Parathyroid adenoma (tissue), 2 donors: ENCODE measurements at regions not wholly inside any gene's neighbourhood (a gene's known extent, or its start where the extent isn't known, plus 50 kb on each side); places are given as distances from the start of the nearest gene placed in this dataset.

ENCODE experiments used
- H2AFZ ChIP-seq: fragments of 300-600 bp; sonication (generic); one replicate; pipeline ENCODE4 v1.7.0; 2017; ENCODE audit warnings: antibody characterized with exemption, mild to moderate bottlenecking
- H3K27ac ChIP-seq: fragments of 300-600 bp; sonication (generic); one replicate; pipeline ENCODE4 v1.7.0; 2017
- H3K27me3 ChIP-seq: fragments of 300-600 bp; sonication (generic); one replicate; pipeline ENCODE4 v1.7.0; 2017; ENCODE audit warnings: low read length; ENCODE audit not compliant: control insufficient read depth, insufficient read depth
- H3K36me3 ChIP-seq: fragments of 300-600 bp; sonication (generic); one replicate; pipeline ENCODE4 v1.7.0; 2017; ENCODE audit warnings: low read length; ENCODE audit not compliant: control insufficient read depth, insufficient read depth
- H3K4me1 ChIP-seq: fragments of 300-600 bp; sonication (generic); one replicate; pipeline ENCODE4 v1.7.0; 2017; ENCODE audit warnings: control low read depth
- H3K4me2 ChIP-seq: fragments of 300-600 bp; sonication (generic); one replicate; pipeline ENCODE4 v1.7.0; 2017; ENCODE audit warnings: low read length
- H3K4me3 ChIP-seq: fragments of 300-600 bp; sonication (generic); one replicate; pipeline ENCODE4 v1.7.0; 2017; ENCODE audit warnings: low read depth, low read length
- H3K79me2 ChIP-seq: fragments of 300-600 bp; sonication (generic); one replicate; pipeline ENCODE4 v1.7.0; 2017; ENCODE audit warnings: control low read depth
- H3K9ac ChIP-seq: fragments of 300-600 bp; sonication (generic); one replicate; pipeline ENCODE4 v1.7.0; 2017; ENCODE audit warnings: mild to moderate bottlenecking
- H3K9me3 ChIP-seq: fragments of 300-600 bp; sonication (generic); one replicate; pipeline ENCODE4 v1.7.0; 2017; ENCODE audit warnings: low read length; ENCODE audit not compliant: control insufficient read depth
- TF ChIP-seq, protein P1 (sequence below): fragments of 300-600 bp; sonication (generic); IDR thresholded peaks from one replicate; pipeline ENCODE4 v1.7.0; 2017; ENCODE audit warnings: antibody characterized with exemption, mild to moderate bottlenecking
- donor health status: primary hyperparathyroidism.

DNA sequence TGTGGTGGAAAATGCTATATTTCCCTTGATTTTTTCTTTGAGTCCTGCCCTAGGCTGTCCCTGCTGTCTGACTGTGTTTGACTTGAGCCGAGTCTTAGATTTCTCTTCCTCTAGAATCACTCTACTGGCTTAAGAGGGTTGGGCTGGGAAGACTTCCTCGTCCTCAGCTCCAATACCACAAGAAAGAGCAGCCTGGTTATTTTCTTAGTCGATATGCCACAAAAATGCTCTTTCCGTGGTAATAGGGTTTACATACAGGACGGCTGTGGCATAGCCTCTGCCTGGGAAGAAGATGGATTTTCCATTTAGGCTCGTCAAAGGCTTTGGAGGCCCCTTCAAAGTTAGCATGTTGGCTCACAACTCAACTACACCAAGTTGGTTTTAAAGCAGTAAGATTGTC, 212.0 kb upstream of the IGFBP3 start:
- Histone ChIP-seq H3K27me3 (peaks cover 3% of the 10 kb centered on the region), H3K27ac (no peak overlapping the region), H3K79me2 (no peaks in the 10 kb centered on the region), H3K4me2 (no peak overlapping the region), H3K9ac (no peak overlapping the region), H3K36me3 (no peaks in the 10 kb centered on the region), H2AFZ (no peak overlapping the region), H3K9me3 (no peaks in the 10 kb centered on the region), H3K4me1 (no peaks in the 10 kb centered on the region), H3K4me3 (no peak overlapping the region)
- TF ChIP-seq, protein P1, sequence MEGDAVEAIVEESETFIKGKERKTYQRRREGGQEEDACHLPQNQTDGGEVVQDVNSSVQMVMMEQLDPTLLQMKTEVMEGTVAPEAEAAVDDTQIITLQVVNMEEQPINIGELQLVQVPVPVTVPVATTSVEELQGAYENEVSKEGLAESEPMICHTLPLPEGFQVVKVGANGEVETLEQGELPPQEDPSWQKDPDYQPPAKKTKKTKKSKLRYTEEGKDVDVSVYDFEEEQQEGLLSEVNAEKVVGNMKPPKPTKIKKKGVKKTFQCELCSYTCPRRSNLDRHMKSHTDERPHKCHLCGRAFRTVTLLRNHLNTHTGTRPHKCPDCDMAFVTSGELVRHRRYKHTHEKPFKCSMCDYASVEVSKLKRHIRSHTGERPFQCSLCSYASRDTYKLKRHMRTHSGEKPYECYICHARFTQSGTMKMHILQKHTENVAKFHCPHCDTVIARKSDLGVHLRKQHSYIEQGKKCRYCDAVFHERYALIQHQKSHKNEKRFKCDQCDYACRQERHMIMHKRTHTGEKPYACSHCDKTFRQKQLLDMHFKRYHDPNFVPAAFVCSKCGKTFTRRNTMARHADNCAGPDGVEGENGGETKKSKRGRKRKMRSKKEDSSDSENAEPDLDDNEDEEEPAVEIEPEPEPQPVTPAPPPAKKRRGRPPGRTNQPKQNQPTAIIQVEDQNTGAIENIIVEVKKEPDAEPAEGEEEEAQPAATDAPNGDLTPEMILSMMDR, result no peak

DNA sequence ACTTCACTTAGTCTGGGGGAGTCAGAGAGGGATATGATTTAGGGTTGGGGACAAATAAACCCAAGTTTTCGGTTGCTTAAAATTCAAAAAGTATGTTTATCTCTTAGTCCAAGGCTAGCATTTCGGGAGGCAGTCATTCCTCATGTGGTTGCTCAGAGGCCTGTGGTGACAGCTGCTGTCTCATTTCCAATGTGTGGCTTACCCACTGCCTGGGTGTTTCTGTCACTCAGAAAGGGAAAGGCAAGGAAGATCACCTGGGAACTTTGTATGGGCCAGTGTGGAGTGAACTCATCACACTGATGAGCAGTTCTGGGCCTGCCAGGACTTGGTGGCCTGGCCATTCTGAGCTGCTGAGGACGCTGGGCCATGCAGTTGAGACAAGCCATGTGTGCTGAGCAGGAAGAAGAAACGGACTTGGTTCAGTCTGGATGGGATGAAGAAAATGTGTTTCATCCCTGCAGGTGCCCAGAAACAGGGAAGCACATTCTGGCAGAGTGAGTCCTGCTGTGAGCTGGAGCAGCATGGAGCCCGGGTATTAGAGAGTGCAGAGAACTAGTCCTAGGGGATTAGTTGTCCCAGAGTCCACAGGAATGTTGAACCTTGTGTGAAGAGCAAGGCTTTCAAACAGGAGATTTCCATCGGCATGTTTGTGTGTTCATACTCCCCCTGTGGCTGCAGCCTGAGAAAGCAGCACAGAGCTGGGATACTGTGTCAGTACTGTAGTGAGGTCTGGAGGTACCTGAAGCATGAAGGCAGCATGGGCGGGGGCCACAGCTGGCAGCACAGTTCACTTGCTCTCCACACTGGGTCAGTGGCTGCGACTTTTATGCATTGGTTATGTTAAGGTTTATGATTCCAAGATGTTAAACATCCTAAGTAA, 211.1 kb upstream of the IGFBP3 start:
- no peaks in the 10 kb centered on the region for H3K36me3 ChIP-seq
- H3K27ac ChIP-seq, result no peak overlapping the region
- no peaks in the 10 kb centered on the region for H3K4me1 ChIP-seq
- no peaks in the 10 kb centered on the region for H3K9me3 ChIP-seq
- no peak overlapping the region for H2AFZ ChIP-seq
- no peak overlapping the region for H3K4me2 ChIP-seq
- H3K9ac ChIP-seq, result no peak overlapping the region
- no peaks in the 10 kb centered on the region for H3K27me3 ChIP-seq
- TF ChIP-seq, protein P1, result no peak
- no peak overlapping the region for H3K4me3 ChIP-seq
- H3K79me2 ChIP-seq, result no peaks in the 10 kb centered on the region

DNA sequence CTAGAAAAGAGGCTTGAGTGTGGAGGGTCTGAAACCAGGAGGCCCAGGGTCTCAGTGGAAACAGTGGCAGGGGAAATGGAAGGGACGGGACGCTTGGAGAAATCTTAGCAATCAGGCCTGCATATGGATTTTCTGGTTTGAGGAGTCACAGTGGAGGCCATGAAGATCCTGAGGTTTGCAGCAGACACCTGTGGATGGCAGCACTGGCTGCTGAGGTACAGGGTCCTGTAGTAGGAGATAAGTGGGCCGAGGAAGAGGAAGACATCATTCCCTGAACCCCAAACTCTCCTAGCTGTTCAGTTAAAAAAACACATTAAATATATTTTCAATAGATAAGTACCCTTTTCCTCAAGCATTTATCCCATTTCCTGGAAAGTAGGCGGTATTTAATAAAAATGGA, 208.8 kb upstream of the IGFBP3 start:
- no peaks in the 10 kb centered on the region for H3K4me1 ChIP-seq
- no peak overlapping the region for H3K9ac ChIP-seq
- H3K27me3 ChIP-seq, result no peaks in the 10 kb centered on the region
- H3K27ac ChIP-seq, result no peak overlapping the region
- H2AFZ ChIP-seq, result no peak overlapping the region
- no peak overlapping the region for H3K4me3 ChIP-seq
- H3K4me2 ChIP-seq, result no peak overlapping the region
- TF ChIP-seq, protein P1, result no peak
- H3K9me3 ChIP-seq, result no peaks in the 10 kb centered on the region
- H3K36me3 ChIP-seq, result no peaks in the 10 kb centered on the region
- H3K79me2 ChIP-seq, result no peaks in the 10 kb centered on the region

DNA sequence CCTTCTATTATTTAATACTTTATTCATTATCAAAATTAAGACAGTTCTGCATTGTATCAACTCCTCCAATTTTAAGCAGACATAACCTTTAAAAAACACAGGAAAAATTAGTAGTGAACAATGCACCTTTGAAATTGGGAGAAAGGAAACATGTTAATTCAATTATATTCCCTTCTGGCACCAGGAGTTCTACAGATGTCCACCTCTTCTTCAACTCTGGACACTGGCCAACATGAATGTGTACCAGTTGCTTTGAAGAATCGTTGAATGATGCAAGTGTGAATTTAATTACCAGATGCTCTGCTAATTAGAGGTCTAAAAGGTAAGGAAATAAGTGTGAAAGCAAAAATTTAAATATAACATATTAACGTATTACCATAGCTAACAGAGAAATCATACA, 206.7 kb upstream of the IGFBP3 start:
- H3K79me2 ChIP-seq, result no peaks in the 10 kb centered on the region
- no peak overlapping the region for H3K9ac ChIP-seq
- no peak overlapping the region for H3K27ac ChIP-seq
- H3K36me3 ChIP-seq, result no peaks in the 10 kb centered on the region
- TF ChIP-seq, protein P1, result no peak
- no peak overlapping the region for H2AFZ ChIP-seq
- H3K4me2 ChIP-seq, result no peak overlapping the region
- H3K4me3 ChIP-seq, result no peak overlapping the region
- H3K4me1 ChIP-seq, result no peaks in the 10 kb centered on the region
- H3K9me3 ChIP-seq, result no peaks in the 10 kb centered on the region
- no peaks in the 10 kb centered on the region for H3K27me3 ChIP-seq
